T1000 (cell line): ENCODE measurements at regions not wholly inside any gene's neighbourhood (a gene's known extent, or its start where the extent isn't known, plus 50 kb on each side); places are given as distances from the start of the nearest gene placed in this dataset.

ENCODE experiments used
- DNase-seq: peaks from one replicate; lab custom pipeline; 2025; ENCODE audit warnings: mixed read lengths; lab: John Stamatoyannopoulos, UW

- DNase-seq = no peak
Measured at GRCh38 chr3:83738202-83738601, 1220.6 kb upstream of the CADM2 start.

GRCh38 chr3:83740504-83740903, 1218.3 kb upstream of the CADM2 start:
- DNase-seq = no peak

GRCh38 chr3:83765956-83766355, 1192.8 kb upstream of the CADM2 start:
- no peak for DNase-seq

- DNase-seq = no peak
Measured at GRCh38 chr3:83769791-83770663, 1188.8 kb upstream of the CADM2 start.

- no peak for DNase-seq
Measured at GRCh38 chr3:83770664-83771402, 1188.0 kb upstream of the CADM2 start.

- DNase-seq = no peak
Measured at GRCh38 chr3:83802801-83803200, 1156.0 kb upstream of the CADM2 start.

- no peak for DNase-seq
Measured at GRCh38 chr3:83807511-83807910, 1151.3 kb upstream of the CADM2 start.

- DNase-seq = no peak
Measured at GRCh38 chr3:83813176-83813575, 1145.6 kb upstream of the CADM2 start.

- no peak for DNase-seq
Measured at GRCh38 chr3:83816653-83817052, 1142.1 kb upstream of the CADM2 start.

GRCh38 chr3:83821506-83821905, 1137.3 kb upstream of the CADM2 start:
- DNase-seq = no peak

- DNase-seq = no peak
Measured at GRCh38 chr3:83823095-83823494, 1135.7 kb upstream of the CADM2 start.

- no peak for DNase-seq
Measured at GRCh38 chr3:83835040-83835439, 1123.7 kb upstream of the CADM2 start.

GRCh38 chr3:83842511-83842910, 1116.3 kb upstream of the CADM2 start:
- DNase-seq = no peak

- DNase-seq = no peak
Measured at GRCh38 chr3:83843716-83844115, 1115.1 kb upstream of the CADM2 start.

- DNase-seq = no peak
Measured at GRCh38 chr3:83849106-83849730, 1109.6 kb upstream of the CADM2 start.

GRCh38 chr3:83863380-83863779, 1095.4 kb upstream of the CADM2 start:
- no peak for DNase-seq

GRCh38 chr3:83868909-83869567, 1089.8 kb upstream of the CADM2 start:
- DNase-seq = no peak

GRCh38 chr3:83873550-83873949, 1085.2 kb upstream of the CADM2 start:
- DNase-seq = no peak

GRCh38 chr3:83877910-83878309, 1080.9 kb upstream of the CADM2 start:
- DNase-seq = no peak

- DNase-seq = no peak
Measured at GRCh38 chr3:83882701-83883100, 1076.1 kb upstream of the CADM2 start.

GRCh38 chr3:83890039-83890762, 1068.6 kb upstream of the CADM2 start:
- peak; percentile 17 for DNase-seq

- DNase-seq = no peak
Measured at GRCh38 chr3:83890763-83891135, 1068.0 kb upstream of the CADM2 start.
